ENCODE measurements at regions not wholly inside any gene's neighbourhood (a gene's known extent, or its start where the extent isn't known, plus 50 kb on each side); places are given as distances from the start of the nearest gene placed in this dataset.

DNA sequence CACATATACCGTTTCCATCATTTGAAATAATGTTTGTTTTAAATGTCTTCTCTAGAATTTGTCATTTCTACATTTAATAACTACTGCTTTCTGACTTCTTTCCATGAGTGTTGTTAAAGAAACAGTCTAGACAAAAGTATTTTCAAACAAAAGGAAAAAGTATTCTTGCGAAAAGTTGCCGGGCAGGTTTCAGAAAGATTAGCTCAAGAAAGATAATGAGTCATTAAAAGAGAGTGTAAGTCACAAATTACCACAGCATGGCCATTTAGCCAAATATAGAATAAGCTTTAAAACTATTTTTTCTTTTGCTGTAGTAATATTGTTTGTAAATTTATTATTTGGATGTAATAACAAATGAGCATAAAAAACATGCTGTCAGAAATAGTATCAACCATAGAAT lies 493.0 kb downstream of the TLL1 start:
- no peak for DNase-seq

DNA sequence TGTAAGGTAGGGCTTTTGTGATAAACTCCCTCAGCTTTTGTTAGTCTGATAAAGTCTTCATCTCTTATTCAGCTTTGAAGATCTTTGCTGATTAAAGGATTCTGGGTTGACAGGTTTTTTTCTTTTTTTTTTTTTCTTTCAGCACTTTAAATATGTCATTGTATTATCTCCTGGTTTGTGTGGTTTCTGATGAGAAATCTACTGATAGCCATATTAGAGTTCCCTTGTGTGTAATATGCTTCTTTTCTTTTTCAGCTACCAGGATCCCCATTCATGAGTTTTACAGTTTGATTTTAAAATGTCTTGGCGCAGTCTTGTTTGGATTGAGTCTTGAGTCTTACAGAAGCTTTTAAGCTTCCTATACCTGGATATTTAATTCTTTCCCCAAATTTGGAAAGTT lies 504.5 kb downstream of the TLL1 start:
- no peak for DNase-seq

DNA sequence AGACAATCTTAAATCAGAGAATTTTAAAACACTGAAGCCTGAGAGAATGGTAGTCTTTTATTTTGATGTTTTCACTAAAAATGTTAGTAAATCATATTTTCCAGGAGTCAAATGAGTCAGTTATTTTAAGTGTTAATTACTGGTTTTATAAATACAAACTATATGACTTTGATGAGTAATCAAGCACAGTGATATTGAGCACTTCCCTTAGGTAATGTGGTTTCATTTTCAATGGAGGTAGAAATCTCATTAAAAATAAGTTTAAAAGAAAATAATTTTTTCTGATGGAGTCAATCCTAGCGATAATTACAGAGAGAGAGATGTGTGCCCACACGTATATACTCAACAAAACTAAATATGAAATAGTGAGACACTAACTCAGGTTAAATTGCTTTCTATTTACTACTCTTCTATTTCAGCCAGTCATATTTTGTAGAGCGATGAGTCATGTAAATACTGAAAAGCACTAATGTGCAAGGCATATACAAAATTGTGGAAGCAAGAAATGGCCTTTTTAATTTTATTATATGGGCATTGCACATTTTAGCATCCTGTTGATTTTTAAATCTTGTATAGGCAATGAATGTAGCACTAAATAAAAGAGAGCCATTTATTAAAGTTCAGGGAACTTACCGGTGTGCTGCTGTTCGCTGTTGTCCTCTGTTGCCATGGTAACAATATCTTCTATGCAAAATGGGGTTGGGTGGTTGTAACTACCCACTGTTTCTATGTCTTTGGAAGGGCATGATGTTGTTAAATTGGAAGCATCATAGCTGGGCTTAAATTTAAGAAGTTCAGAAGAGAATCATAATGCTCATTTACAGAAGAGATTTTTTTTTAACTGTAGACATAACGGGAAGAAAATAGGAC lies 513.7 kb downstream of the TLL1 start:
- DNase-seq: no peak

DNA sequence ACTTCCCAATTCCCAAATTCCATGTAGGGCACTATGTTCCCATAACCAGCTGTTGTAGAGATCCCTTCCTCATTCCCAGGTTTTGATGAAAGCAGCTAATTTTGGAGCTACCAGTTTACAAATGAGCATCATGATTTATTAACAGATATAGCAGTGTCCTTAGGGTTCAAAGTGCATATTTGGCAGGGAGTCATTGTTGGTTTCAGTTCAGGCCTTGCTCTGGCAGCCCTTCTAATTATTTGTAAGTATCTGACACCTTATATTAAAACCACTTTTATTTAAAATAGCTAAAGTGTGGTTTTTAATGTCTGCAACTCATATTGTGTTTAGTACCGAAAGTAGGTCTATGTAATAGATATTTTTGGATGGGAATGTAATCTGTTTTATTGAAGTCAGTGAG lies 518.5 kb downstream of the TLL1 start:
- no peak for DNase-seq

DNA sequence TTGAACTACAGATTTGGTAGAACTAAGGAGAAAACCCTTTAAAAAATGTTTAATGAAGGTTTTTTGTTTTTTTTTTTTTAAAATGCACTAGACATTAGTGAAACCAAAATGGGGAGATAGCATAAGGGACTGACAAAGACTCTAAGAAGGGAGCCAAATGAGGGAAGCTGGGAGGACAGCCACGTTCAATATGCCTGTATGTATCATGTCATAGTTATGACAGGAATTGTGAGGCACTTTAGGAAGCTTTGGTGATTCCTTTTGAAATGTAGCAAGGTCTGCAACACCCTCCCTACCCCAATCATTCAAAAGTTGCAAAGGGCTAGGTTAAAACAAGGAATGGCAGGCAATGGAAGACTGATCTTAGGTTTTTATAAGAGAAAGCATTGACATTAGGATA lies 526.0 kb downstream of the TLL1 start:
- peak; percentile 29 for DNase-seq

DNA sequence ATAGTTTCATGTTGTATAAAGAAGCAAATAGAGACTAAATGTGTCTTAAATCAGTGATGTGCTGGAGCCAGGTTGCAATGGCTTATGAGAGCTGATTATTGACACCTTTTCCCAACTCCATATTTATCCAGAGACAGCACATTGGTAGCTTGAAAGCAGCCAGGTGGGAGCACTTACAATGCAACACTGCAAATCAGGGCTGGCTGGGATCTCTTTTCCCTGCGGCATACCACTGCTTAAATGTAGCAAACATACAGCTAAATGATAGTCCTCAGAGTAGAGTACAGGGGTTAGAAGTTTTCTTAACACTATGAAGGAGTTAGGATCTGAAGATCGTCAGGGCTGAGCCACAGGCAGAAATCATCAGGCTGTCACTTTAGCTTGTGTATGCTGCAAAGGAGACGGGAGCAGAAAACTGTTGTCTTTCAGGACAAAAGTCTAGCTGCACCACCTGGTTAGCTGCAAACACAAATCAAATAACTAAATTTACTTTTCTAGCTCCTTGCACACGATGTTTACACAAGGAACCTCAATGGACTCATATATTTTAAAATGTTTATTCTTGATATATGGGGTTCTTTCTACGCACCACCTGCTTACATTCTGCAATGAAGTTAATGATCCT lies 527.3 kb downstream of the TLL1 start:
- DNase-seq: no peak

DNA sequence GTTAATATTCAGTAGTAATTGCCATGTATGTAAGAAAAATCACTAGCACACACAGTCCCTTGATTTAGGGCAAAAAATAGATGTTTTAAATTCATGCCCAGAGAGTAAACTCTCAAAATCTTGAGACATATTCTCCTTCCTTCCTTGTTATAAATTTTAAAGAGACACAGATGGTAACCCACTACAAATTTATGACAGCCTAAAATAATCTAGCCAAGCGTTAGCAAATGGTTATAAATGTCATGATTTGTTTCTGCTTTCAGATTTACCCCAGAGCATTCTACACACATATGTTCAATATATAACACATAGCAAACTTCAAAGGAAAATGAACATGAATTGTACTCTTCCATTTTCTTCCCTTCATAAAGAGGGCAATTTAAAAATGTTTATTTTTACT lies 540.3 kb downstream of the TLL1 start:
- no peak for DNase-seq

DNA sequence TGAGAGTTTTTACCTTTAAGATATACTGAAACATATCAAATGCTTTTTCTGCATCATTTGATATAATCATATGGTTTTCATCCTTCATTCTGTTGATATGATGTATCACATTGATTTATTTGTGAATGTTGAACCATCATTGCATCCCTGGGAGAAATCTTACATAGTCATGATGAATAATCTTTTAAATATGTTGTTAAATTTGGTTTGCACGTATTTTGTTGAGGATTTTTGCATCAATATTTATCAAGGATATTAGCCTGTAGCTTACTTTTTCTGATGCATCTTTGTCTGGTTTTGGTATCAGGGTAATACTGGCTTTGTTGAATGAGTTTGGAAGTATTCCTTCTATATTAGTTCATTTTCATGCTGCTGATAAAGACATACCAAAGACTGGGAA lies 541.4 kb downstream of the TLL1 start:
- peak; percentile 48 for DNase-seq

DNA sequence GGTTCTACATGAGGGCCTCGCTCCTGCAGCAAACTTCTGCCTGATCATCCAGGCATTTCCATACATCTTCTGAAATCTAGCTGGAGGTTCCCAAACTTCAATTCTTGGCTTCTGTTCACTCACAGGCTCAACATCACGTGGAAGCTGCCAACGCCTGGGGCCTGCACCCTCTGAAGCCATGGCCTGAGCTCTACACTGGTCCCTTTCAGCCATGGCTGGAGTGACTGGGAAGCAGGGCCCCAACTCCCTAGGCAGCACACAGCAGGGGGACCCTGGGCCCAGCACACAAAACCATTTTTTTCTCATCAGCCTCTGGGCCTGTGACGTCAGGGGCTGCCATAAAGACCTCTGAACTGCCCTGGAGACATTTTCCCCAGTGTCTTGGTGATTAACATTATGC lies 542.7 kb downstream of the TLL1 start:
- no peak for DNase-seq

DNA sequence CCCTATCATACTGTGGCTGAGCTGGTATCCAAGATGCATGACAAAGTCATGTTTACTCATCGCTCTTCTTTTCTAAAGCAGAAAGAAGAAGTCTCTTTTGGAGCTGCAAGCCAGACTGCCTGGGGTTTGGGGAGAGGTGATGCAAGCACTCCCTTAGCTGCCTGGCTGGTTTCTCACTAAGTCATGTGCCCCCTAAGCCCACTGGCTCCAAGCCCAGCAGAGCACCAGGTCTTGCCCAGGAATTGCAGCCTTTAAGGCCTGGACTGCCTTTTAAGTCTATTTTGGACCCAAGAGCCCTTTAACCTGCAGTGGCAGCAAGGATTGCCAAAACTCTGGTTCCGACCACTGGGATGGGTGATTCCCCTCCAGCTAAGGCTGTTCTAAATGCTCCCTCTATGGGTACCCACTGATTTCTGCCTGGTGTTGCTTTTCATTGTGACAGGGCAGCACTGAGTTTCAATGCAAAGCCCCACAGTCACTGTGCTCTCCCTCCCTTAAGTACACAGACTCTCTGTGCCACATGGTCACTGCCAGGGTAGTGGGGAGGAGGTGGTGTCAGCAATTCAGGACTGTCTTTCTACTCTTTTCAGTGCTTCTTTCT lies 548.6 kb downstream of the TLL1 start:
- DNase-seq: peak; percentile 73

DNA sequence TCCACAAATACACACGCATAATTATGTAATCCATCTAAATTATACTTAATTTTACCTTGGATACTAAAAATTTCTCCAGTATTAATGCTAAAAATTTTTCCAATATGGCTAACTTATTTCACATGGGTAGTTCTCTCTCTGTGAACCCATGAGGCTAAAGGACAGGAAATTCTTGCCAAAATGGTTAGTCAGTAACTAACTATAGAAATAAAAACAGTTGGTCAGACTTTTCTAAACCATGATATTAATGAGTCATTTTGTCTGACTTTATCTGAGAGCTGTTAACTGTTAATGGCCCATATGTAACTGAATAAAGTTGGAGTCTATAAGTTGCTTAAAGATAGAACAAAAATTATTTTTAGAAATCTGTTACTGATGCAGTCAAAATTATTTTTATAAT lies 549.4 kb downstream of the TLL1 start:
- DNase-seq: peak; percentile 89

DNA sequence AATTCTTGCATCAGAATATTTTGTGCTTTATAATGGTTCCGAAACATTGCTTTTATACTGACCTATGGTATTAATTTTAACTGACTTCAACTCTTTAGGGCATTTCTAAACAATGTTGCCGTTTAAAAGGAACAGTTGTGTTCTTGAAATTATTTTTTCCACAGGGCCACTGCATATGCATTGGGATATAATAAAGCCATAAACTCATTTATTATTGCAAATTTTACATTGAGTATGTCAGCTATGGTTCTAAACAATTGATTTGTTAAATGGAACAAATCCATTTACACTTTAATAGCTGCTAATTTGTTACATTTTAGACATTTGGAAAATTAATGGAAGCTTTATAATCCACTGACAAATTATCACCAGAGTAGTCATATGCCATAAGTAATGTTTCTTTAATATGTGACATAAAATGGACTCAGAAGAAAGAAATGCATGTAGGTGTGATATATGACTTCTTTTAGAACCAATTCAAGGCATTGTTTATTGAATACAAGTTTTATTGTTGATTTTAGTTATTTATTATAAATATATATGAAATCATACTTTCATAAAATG lies 553.3 kb downstream of the TLL1 start:
- DNase-seq: no peak

DNA sequence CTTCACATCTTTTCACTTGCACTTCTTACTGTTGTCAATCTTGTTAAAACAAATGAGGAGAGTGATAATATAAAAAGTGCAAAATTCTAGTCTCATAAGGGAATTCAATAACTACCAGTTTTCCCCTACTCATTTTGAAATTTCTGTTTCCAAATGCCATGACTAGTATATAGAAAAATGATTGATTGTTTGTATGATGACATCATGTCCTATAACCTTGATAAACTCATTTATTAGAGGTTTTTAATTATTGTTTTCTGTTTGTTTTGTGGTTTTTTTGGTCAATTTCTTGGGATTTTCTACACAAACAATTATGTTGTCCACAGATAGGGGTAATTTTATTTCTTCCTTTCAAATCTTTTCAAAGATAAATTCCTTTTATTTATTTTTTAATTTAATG lies 559.1 kb downstream of the TLL1 start:
- no peak for DNase-seq

DNA sequence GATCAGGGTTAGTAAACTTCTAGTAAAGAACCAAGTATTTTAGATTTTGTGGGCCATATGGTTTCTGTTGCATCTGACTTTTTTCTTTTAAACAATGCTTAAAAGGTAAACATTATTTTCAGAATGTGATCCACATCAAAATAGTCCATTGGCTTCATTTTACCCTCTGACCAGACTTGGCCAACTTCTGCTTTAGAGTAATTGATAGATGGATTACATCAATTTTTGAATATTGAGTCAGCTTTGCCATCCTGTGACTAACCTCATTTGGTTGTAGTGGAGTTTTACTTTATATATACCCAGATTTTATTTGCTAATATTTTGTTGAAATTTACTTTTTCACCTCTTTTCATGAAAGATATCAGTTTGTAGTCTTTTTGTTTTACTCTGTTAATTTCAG lies 559.8 kb downstream of the TLL1 start:
- peak; percentile 14 for DNase-seq

DNA sequence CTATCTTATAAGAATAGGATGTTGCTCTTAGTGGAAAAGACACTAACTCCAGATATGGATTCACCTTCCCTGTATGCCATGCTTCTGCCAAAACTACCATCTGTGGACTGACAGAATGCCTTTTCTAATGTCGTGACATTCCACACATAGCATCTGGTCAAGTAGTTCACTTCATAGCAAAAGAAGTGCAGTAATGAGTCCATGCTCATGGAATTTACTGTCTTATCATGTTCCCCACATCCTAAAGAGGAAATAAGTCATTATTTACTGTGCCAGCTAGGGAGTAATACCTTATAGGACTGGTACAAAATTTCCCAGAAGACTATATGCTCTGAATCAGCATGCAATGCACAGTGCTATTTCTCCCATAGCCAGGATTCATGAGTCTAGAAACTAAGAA lies 562.4 kb downstream of the TLL1 start:
- peak; percentile 94 for DNase-seq

DNA sequence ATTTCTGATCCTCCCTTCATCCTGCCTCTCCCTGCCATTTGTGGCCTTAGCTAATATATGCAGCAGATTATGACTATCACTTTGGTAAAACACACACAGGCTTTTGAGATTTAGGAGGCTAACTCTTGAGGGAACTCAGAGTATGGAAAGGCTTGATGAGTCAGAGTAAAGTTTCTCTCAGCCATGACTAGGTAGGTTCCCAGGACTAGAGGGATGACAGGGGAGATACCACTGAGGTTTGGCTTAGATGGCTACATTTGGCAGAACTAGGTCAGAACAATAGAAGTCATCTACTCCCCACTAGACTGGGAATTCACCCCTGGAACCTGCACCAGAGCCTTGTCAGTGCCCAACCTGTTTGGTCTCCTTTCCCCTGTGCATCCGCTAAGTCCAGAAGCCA lies 585.7 kb downstream of the TLL1 start:
- peak; percentile 64 for DNase-seq

DNA sequence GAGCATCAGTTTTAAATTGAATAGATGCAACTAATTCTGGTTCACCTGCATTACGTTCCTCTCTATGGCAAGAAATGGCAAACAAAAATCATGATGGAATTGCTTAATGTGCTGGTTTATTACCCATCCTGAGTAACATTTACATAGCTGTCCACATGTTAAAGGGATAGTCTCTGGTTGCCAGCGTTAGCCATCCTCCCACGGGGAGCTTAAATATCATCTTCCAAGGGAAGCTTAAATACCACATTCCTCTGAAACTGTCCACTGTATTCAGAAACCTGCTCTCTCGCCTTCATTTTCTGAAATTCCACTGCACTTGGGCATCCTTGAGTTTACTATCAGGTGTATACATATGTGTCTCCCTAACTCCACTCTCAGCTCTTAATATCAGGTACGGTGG lies 586.6 kb downstream of the TLL1 start:
- no peak for DNase-seq

DNA sequence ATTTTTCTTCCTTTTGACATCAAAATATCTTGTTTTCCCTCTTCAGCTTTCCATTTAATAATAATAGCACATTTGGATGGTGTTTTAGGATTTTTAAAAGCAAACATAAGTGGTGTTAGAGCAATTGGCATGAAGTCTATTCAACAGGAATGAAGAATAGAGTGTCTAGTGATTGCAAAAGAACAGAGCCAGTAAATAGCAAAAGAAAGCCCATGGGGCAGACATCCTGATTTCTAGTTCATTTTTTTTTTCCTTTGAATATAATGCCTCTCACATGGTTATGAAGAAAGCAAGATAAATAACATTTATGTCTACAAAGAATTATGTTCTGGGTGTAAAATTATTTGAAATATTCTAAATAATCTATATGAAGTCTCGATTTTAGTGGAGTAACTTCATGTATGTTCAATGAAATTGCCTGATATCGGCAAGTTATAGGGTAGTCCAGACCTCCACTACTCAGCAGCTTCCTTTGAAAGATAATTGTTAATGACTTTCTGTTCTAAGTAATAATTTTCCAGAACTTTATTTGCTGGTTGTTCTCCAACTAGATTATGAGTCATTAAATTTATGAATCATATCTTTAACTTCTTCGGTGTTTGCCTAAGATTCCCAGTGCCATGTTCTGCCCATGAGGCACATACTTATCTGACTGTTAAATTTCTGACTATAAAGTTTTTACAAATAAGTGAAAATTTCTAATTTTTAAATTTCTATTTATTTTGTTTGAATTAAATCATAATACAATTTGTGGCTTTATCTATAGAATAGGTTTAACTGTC lies 587.9 kb downstream of the TLL1 start:
- peak; percentile 36 for DNase-seq

DNA sequence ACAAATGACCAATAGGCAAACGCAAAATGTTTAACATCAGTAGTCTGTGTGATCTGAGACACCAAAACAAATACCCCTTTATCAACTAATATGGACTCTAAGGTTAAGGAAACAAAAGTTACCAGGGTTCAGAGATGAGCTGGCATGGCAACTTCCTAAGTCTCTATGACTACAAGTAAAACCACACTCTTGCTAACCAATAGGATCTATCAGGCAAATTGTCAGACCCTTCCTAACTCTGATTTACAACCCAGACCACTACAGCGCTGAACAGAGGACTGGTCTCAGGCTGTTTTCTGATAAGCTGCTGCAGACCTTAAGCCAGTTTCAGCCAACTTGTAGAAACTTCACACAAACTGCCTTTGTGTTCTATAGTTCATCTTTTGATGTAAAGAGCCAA lies 608.0 kb downstream of the TLL1 start:
- no peak for DNase-seq

DNA sequence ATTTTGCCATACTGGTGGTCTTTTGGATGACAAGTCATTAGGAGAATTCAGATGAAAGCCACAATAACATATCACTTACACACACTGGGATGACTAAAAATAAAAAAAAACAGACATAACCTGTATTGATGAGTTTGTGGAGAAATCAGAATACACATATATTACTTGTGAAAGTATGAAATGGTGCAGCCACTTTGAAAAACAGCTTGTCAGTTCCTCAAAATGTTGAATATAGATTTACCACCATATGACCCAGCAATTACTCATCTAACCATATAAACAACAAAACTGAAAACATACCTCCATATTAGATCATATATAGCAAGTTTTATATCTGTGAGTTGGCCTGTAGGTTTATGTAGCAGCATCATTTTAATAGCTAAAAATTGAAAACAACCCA lies 608.7 kb downstream of the TLL1 start:
- peak; percentile 11 for DNase-seq

DNA sequence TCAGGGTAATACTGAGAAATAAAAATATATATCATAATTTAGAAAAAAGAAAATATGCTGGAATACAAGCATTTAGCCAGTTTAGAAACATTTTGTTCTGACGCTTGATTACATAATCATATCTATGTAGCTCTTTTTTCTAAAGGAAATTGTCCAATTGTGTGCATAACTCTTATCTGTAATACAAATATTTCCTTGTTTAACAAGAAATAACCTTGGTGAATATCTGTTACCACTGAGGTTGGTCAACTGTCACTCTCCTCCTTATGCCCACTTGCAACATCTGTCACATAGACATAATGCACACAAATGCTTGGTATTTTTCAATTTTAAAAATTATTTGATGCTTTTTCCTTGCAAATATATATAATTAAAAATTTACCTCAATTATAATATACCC lies 609.7 kb downstream of the TLL1 start:
- DNase-seq: no peak

DNA sequence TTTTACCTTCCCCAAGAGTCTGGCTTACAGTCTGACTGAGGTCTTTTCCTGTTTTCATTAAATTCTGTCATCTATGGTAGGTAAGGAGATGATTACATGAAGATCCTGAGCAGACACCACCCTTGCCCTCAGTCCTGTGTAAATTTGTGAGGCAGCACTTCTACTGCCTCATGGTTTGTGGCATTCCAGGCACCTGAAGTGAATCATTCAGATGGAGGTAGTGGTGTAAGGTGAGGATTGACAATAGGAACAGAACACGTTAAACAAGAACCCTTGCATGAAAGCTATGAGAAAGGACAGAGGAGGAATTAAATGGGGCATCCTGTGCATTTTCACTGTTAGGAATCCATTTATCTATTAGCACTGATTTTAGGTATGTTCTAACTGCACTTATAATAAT lies 618.6 kb downstream of the TLL1 start:
- no peak for DNase-seq

DNA sequence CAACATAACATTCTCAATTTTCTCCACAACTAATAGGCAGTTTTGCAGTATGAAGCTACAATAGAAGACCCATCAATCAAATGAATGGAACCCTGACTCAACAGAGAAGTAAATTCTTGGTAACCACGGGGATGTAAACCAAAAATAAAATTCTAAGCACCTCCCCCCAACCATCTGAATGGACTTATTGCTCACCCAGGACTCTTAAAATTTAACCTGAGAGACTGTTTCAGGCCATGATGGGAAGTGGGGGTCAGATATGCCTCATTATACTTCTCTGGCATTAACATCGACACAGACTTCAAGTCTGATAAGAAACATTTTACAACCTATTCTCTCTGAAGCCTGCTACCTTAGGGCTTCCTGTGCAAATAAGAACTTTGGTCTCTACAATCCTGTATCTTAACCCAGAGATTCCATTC lies 620.9 kb downstream of the TLL1 start:
- peak; percentile 68 for DNase-seq
